HG03139 (cell line): ENCODE measurements at regions not wholly inside any gene's neighbourhood (a gene's known extent, or its start where the extent isn't known, plus 50 kb on each side); places are given as distances from the start of the nearest gene placed in this dataset.

Experiments used
- ATAC-seq: cut with Tn5 transposase; IDR thresholded peaks from one replicate; pipeline ENCODE4 v1.9.1; 2021; ENCODE audit not compliant: unreplicated experiment

GRCh38 chr18:41466436-41467160 is 488.4 kb upstream of the PIK3C3 start:
- ATAC-seq = no peak

GRCh38 chr18:41465386-41465785 is 489.6 kb upstream of the PIK3C3 start:
- no peak for ATAC-seq

GRCh38 chr18:41464278-41464677 is 490.8 kb upstream of the PIK3C3 start:
- no peak for ATAC-seq

- no peak for ATAC-seq
Observed at GRCh38 chr18:41462946-41463345, 492.1 kb upstream of the PIK3C3 start.

- ATAC-seq = no peak
Observed at GRCh38 chr18:41461114-41461513, 493.9 kb upstream of the PIK3C3 start.

- no peak for ATAC-seq
Observed at GRCh38 chr18:41459656-41460055, 495.4 kb upstream of the PIK3C3 start.

GRCh38 chr18:41458376-41458775 is 496.7 kb upstream of the PIK3C3 start:
- no peak for ATAC-seq

GRCh38 chr18:41457765-41458326 is 497.2 kb upstream of the PIK3C3 start:
- no peak for ATAC-seq

- ATAC-seq = no peak
Observed at GRCh38 chr18:41456831-41457230, 498.2 kb upstream of the PIK3C3 start.

- no peak for ATAC-seq
Observed at GRCh38 chr18:41449612-41450011, 505.4 kb upstream of the PIK3C3 start.

GRCh38 chr18:41444943-41445342 is 510.1 kb upstream of the PIK3C3 start:
- no peak for ATAC-seq

- no peak for ATAC-seq
Observed at GRCh38 chr18:41436772-41437171, 518.3 kb upstream of the PIK3C3 start.

- ATAC-seq = no peak
Observed at GRCh38 chr18:41418598-41418997, 536.4 kb upstream of the PIK3C3 start.

- no peak for ATAC-seq
Observed at GRCh38 chr18:41416044-41416443, 539.0 kb upstream of the PIK3C3 start.

- ATAC-seq = no peak
Observed at GRCh38 chr18:41410006-41410405, 545.0 kb upstream of the PIK3C3 start.

- ATAC-seq = no peak
Observed at GRCh38 chr18:41406834-41407233, 548.2 kb upstream of the PIK3C3 start.

GRCh38 chr18:41396861-41397260 is 558.2 kb upstream of the PIK3C3 start:
- ATAC-seq = no peak

GRCh38 chr18:41396211-41396610 is 558.8 kb upstream of the PIK3C3 start:
- no peak for ATAC-seq

GRCh38 chr18:41395695-41396094 is 559.3 kb upstream of the PIK3C3 start:
- ATAC-seq = no peak

- no peak for ATAC-seq
Observed at GRCh38 chr18:41391616-41392595, 563.1 kb upstream of the PIK3C3 start.

- ATAC-seq = no peak
Observed at GRCh38 chr18:41390309-41390708, 564.7 kb upstream of the PIK3C3 start.

- ATAC-seq = no peak
Observed at GRCh38 chr18:41378598-41378997, 576.4 kb upstream of the PIK3C3 start.
